Small intestine (tissue), 7 donors: ENCODE measurements at regions not wholly inside any gene's neighbourhood (a gene's known extent, or its start where the extent isn't known, plus 50 kb on each side); places are given as distances from the start of the nearest gene placed in this dataset.

ENCODE experiments used
- DNase-seq, 2 donors: peaks; one replicate each; pipeline versions ENCODE4 v3.0.0 to v3.0.0-alpha.2; 2013
- FAIRE-seq: peaks from 2 replicates; lab custom pipeline; 2012; peaks lifted over from hg19 to GRCh38; lab: Jason Lieb, UNC
- H3K27ac ChIP-seq, 3 donors: one replicate each; pipeline ENCODE4 v1.5.1; 2013; ENCODE audit warnings: low read length in 2 of 3, mild to moderate bottlenecking in 2 of 3, control low read depth in 1 of 3, inconsistent platforms in 1 of 3, low read depth in 1 of 3, moderate library complexity in 1 of 3
- H3K27me3 ChIP-seq, 3 donors: one replicate each; pipeline ENCODE4 v1.6.1; 2013; ENCODE audit warnings: low read length in 3 of 3, inconsistent platforms in 1 of 3; ENCODE audit not compliant: control insufficient read depth in 3 of 3, insufficient read depth in 3 of 3
- H3K36me3 ChIP-seq, 3 donors: one replicate each; pipeline ENCODE4 v1.6.1; 2013; ENCODE audit warnings: low read length in 3 of 3, inconsistent platforms in 1 of 3, low read depth in 1 of 3, mild to moderate bottlenecking in 1 of 3, moderate library complexity in 1 of 3; ENCODE audit not compliant: control insufficient read depth in 3 of 3, insufficient read depth in 2 of 3
- H3K4me1 ChIP-seq, 3 donors: one replicate each; pipeline ENCODE4 v1.6.1; 2013; ENCODE audit warnings: low read length in 2 of 3, inconsistent platforms in 1 of 3, low read depth in 1 of 3, mild to moderate bottlenecking in 1 of 3, moderate library complexity in 1 of 3; ENCODE audit not compliant: control insufficient read depth in 3 of 3, insufficient read depth in 2 of 3
- H3K4me3 ChIP-seq, 3 donors: one replicate each; pipeline ENCODE4 v1.5.1; 2013; ENCODE audit warnings: low read length in 3 of 3, control low read depth in 1 of 3, inconsistent platforms in 1 of 3, low read depth in 1 of 3, mild to moderate bottlenecking in 1 of 3, moderate library complexity in 1 of 3
- H3K9me3 ChIP-seq, 2 donors: one replicate each; pipeline ENCODE4 v1.6.1; 2013; ENCODE audit warnings: low read depth in 1 of 2, low read length in 1 of 2; ENCODE audit not compliant: control insufficient read depth in 2 of 2, insufficient read depth in 1 of 2
- WGBS, 3 donors: extraction: QIAGEN DNeasy Blood & Tissue Kit; methylation state at CpG; one replicate each; pipeline ENCODE4 v1.1.7; 2013; 5-methylcytosine and 5-hydroxymethylcytosine counted together
- donor health status: healthy with polysubstance abuse.
- donor health status: control.
- donor health status: control.
- donor health status: Bipolar disorder and iron deficiency.
- donor health status: healthy.

DNA sequence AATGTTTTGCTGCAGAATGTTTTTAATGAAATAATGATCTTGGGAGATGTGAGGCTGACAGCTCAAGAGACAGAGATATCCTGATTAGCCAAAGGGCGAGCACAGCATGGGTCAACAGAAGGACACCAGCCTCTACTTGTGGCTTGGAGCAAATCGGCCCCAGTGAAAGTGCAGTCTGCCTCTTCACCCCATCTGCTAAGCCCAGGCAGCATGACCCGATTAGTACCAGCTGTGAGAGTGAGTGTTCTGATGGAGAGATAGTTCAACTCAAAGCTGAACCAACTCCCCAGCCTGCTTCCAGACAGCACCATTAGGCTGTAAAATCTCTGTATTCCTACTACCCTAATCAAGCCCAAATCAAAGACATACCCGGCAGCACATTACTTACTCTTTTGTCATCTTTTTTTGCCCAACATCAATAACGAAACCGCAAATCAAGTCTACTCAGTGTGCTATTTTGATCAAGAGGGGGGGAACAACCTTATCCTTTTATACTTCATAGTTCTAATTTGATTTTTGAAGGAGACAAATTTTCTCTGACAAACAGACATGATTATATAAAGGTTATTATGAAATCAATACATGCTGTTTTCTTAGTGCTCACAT, 514.1 kb upstream of the NRSN1 start:
- FAIRE-seq: no peak
- no peaks in the 10 kb centered on the region for H3K36me3 ChIP-seq
- WGBS, 3 donors: 66 to 84% (median 82%) methylated on average over 6 of the region's 6 CpGs

DNA sequence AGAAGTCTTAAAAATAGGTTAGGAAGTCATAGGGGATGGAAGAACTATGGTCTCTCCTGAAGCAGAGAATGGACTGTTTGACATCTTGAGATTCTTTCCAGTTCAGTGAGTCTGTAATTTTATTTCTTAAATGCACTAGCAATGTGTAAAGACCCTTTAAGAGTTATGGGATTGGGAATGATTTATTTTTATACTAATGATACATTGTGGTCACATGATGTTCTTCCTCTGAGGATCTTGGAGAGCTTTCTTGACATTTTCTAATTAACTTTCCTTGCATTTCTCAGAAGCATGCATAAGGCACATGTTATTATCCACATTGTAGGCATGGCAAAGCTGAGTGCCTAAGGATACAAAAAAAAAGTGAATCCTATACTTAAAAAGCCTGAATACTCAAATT, 507.6 kb upstream of the NRSN1 start:
- Histone ChIP-seq H3K27ac (no peak overlapping the region), H3K4me3 (no peak overlapping the region), H3K27me3 (no peaks in the 10 kb centered on the region), H3K9me3 (no peaks in the 10 kb centered on the region), H3K36me3 (no peaks in the 10 kb centered on the region), H3K4me1 (no peaks in the 10 kb centered on the region)
- FAIRE-seq (no peak), DNase-seq (no peak)

More for the DNA sequence above, 514.1 kb upstream of the NRSN1 start:
- Histone ChIP-seq H3K27ac (no peak overlapping the region), H3K4me1 (no peaks in the 10 kb centered on the region), H3K9me3 (no peaks in the 10 kb centered on the region), H3K27me3 (no peaks in the 10 kb centered on the region), H3K4me3 (no peak overlapping the region)
- DNase-seq: no peak

DNA sequence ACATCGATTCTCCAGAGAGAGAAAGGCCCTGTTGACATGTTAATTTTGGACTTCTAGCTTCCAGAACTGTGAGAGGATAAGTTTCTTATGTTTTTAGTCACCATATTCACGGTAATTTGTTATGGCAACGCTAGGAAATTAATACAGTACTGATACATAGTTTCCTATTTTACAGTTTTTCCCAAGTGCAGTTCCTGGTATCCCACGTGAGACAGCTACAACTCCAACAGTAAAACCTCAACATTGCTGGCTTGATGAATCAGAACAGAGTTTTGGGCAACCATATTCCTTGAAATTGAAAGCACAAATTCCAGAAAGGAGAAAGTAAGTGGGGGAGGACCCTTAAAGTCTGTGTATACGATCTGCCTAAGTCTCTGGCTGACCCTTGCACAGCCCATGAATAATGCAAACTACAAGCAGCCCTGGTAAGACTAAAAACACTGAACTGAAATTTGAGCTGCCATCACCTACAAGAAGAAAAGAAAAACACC, 505.1 kb upstream of the NRSN1 start:
- Histone ChIP-seq H3K4me3 (no peak overlapping the region), H3K9me3 (no peaks in the 10 kb centered on the region), H3K36me3 (no peaks in the 10 kb centered on the region), H3K27ac (no peak overlapping the region), H3K27me3 (no peaks in the 10 kb centered on the region), H3K4me1 (no peaks in the 10 kb centered on the region)
- WGBS, 3 donors: 47 to 60% (median 55%) methylated on average over 5 of the region's 5 CpGs
- DNase-seq (no peak), FAIRE-seq (no peak)

DNA sequence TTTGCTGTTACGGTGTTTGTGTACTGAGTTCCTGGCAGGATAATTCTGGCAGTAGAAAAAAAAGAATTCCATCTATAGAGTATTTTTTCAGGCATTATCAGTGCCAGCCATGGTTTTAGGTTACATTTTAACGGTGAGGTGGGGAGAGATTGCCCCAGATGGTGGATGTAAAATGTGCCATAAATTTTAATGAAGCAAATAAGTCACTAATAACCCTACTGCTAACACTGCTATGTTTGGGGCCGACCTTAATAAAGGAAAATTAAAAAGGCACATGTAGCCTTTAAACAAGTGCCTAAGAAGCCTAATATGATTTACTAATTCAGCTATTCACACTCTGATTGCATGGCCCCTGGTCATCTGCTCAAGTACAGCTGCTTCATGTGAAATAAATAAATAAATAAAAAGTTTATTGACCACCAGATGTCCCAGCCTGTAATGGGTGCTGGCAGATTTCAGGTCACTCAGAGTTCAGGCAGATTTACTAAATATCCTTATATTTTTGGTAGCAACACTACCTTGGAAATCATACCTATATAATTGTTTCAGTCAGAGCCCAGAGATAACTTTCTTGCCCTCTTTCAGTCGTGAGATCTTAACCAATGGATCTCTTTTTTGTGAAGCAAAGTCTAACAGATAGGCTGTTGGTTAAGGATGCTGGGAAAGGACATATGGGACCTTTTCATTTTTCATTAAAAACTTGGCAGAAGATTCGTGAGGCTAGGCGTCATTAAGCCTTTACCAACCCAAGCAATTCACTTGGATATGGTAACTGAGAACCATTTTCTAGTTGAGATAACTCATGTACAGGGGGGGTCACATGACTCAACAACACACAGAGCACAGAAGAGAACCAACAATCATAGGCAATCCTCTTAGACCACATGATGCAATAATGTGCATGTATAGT, 495.0 kb upstream of the NRSN1 start:
- Histone ChIP-seq H3K27ac (no peak overlapping the region), H3K36me3 (no peaks in the 10 kb centered on the region), H3K9me3 (no peaks in the 10 kb centered on the region), H3K4me1 (no peaks in the 10 kb centered on the region), H3K4me3 (no peak overlapping the region), H3K27me3 (no peaks in the 10 kb centered on the region)
- FAIRE-seq (no peak), DNase-seq (no peak)
- WGBS, 3 donors: 47 to 60% (median 48%) methylated on average over 6 of the region's 6 CpGs

DNA sequence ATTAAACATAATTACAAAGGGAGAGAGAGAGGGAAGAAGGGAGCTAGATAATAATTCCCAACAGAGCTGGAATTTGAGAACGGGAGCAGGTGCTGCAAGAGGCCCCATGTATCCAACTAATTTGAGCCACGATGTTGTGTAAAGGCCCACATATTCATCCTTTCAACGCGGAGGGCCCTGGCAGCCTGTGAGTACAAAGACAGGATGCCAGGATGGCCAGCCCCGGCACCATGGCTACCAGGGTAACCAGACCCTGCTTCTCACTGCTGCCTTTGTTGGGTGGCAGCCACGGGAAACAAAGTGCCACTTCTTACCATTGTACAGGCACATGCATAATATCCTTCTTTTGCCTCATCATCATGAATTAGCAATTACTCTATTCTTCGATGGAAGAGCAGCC, 492.0 kb upstream of the NRSN1 start:
- Histone ChIP-seq H3K27me3 (no peaks in the 10 kb centered on the region), H3K36me3 (no peaks in the 10 kb centered on the region), H3K4me3 (no peak overlapping the region), H3K4me1 (no peaks in the 10 kb centered on the region), H3K27ac (no peak overlapping the region), H3K9me3 (no peaks in the 10 kb centered on the region)
- no peak for DNase-seq
- WGBS, 3 donors: 79 to 88% (median 79%) methylated on average over 7 of the region's 7 CpGs
- no peak for FAIRE-seq

DNA sequence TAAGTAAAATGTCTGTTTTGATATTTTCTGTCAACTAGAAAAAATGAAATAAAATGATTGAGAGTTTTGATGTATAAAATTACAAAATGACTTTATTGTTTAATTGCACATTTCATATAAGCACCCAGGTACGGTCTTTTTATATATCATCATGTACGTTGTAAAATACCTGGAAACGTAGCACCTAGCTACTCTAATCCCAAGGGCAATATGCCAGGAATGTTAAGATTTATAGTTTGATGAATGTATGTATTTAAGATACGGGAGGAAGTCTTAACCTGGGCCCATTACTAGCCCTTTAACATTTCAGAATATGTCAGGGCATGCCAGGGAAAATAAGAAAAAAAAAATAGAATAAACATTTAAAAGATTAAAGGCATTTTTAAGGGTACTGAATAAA, 490.9 kb upstream of the NRSN1 start:
- FAIRE-seq: no peak
- Histone ChIP-seq H3K4me3 (no peak overlapping the region), H3K9me3 (no peaks in the 10 kb centered on the region), H3K27ac (no peak overlapping the region), H3K27me3 (no peaks in the 10 kb centered on the region), H3K36me3 (no peaks in the 10 kb centered on the region), H3K4me1 (no peaks in the 10 kb centered on the region)
- no peak for DNase-seq
- 65 to 77% (median 71%) methylated on average over 4 of the region's 4 CpGs for WGBS, 3 donors

DNA sequence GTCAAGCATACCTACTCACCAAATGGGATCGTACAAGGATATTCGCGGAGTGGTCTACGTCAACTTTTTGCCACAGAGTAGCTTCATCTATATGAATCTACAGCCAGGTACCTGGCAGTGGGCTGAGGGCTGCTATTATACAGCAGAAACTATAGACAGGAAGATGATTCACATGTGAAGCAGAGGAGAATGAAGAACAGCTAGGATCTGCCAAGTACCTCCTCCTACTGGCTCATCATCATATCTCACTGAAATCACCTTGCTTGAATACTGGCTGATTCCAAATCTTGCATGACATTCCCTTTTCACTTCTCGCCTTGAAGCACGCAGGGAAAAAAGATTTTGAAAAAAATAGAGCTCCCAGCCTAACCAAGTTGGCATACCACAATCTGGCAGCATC, 488.7 kb upstream of the NRSN1 start:
- Histone ChIP-seq H3K4me3 (no peak overlapping the region), H3K36me3 (no peaks in the 10 kb centered on the region), H3K4me1 (no peaks in the 10 kb centered on the region), H3K9me3 (no peaks in the 10 kb centered on the region), H3K27me3 (no peaks in the 10 kb centered on the region), H3K27ac (no peak overlapping the region)
- 94 to 95% (median 95%) methylated on average over 6 of the region's 6 CpGs for WGBS, 3 donors
- DNase-seq (no peak), FAIRE-seq (no peak)

DNA sequence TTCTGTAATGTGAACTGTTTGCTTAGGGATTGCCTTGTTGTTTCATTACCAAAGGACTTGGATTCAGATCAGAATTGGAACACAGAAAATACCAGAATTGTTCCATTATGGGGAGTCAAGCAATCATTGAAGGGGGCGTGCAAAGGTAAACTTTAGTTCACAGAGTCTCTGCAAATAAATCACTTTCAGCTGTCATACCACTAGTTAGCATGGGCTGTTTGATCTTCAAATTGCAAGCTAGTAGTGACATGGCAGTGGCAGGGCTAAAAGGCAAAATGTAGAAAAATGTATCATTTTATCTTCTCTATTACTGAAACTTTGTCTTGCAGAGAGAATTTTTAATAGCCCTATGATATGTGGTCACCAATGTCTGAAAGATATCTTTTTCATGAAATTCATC, 483.2 kb upstream of the NRSN1 start:
- DNase-seq (no peak), FAIRE-seq (no peak)
- no peaks in the 10 kb centered on the region for H3K36me3 ChIP-seq
- 42 to 63% (median 48%) methylated on average over 1 of the region's 1 CpG for WGBS, 3 donors
- no peak overlapping the region for H3K4me3 ChIP-seq
- no peaks in the 10 kb centered on the region for H3K27me3 ChIP-seq
- H3K9me3 ChIP-seq: no peaks in the 10 kb centered on the region
- H3K4me1 ChIP-seq: no peaks in the 10 kb centered on the region
- no peak overlapping the region for H3K27ac ChIP-seq
